Gastroesophageal sphincter (tissue), 4 donors: ENCODE measurements at regions not wholly inside any gene's neighbourhood (a gene's known extent, or its start where the extent isn't known, plus 50 kb on each side); places are given as distances from the start of the nearest gene placed in this dataset.

Experiments used
- ATAC-seq: fragments of 150-250 bp; one replicate; pipeline ENCODE4 v1.9.1; 2016; ENCODE audit warnings: mild to moderate bottlenecking, moderate library complexity
- H3K27ac ChIP-seq, 4 donors: fragments of 200-600 bp; sonication (generic) in 3 of 4; 1 replicate in 3 of 4; 2 replicates in 1 of 4; pipeline ENCODE4 v1.5.1; 2016 to 2019
- H3K27me3 ChIP-seq: fragments of 200-600 bp; sonication (generic); one replicate; pipeline ENCODE4 v1.5.1; 2019
- H3K36me3 ChIP-seq, 2 donors: fragments of 200-600 bp; sonication (generic); one replicate each; pipeline ENCODE4 v1.5.1; 2019; ENCODE audit warnings: control low read depth in 1 of 2
- H3K4me1 ChIP-seq, 3 donors: fragments of 200-600 bp; sonication (generic); 1 replicate in 2 of 3; 2 replicates in 1 of 3; pipeline ENCODE4 v1.5.1; 2016 to 2019; ENCODE audit warnings: control low read depth in 2 of 3
- H3K4me3 ChIP-seq, 2 donors: fragments of 200-600 bp; sonication (generic); one replicate each; pipeline ENCODE4 v1.5.1; 2019; ENCODE audit warnings: mild to moderate bottlenecking in 1 of 2, moderate library complexity in 1 of 2
- H3K9me3 ChIP-seq, 3 donors: fragments of 200-600 bp; sonication (generic); one replicate each; pipeline ENCODE4 v1.5.1; 2017 to 2019; ENCODE audit warnings: control low read depth in 2 of 3
- EP300 ChIP-seq: sonication (generic); formaldehyde crosslinking; IDR thresholded peaks from one replicate; pipeline ENCODE4 v1.6.1; 2017; ENCODE audit warnings: antibody characterized with exemption, mild to moderate bottlenecking
- POLR2A ChIP-seq, 2 donors: fragments of 450-650 bp; IDR thresholded peaks; one replicate each; pipeline ENCODE4 v1.6.1; 2017; ENCODE audit warnings: antibody characterized with exemption in 2 of 2, mild to moderate bottlenecking in 2 of 2, moderate library complexity in 1 of 2
- POLR2AphosphoS5 ChIP-seq: sonication (generic); formaldehyde crosslinking; IDR thresholded peaks from one replicate; pipeline ENCODE4 v1.6.1; 2017; ENCODE audit warnings: antibody characterized with exemption
- WGBS, 2 donors: methylation state at CpG; one replicate each; pipeline ENCODE4 v1.1.5; 2018; ENCODE audit warnings: low coverage in 1 of 2; 5-methylcytosine and 5-hydroxymethylcytosine counted together
- TF ChIP-seq, protein P1 (sequence below), 4 experiments: fragments of 200-600 bp in 2 of 4; fragments of 450-650 bp in 2 of 4; sonication (generic) in 1 of 4; IDR thresholded peaks; one replicate each; pipeline ENCODE4 v1.5.1; 2017 to 2019; ENCODE audit warnings: antibody characterized with exemption in 4 of 4, mild to moderate bottlenecking in 2 of 4, moderate library complexity in 2 of 4

GRCh38 chr5:2136728-2137333, 254.1 kb upstream of the IRX4 start:
- TF ChIP-seq, protein P1, sequence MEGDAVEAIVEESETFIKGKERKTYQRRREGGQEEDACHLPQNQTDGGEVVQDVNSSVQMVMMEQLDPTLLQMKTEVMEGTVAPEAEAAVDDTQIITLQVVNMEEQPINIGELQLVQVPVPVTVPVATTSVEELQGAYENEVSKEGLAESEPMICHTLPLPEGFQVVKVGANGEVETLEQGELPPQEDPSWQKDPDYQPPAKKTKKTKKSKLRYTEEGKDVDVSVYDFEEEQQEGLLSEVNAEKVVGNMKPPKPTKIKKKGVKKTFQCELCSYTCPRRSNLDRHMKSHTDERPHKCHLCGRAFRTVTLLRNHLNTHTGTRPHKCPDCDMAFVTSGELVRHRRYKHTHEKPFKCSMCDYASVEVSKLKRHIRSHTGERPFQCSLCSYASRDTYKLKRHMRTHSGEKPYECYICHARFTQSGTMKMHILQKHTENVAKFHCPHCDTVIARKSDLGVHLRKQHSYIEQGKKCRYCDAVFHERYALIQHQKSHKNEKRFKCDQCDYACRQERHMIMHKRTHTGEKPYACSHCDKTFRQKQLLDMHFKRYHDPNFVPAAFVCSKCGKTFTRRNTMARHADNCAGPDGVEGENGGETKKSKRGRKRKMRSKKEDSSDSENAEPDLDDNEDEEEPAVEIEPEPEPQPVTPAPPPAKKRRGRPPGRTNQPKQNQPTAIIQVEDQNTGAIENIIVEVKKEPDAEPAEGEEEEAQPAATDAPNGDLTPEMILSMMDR (IDR thresholded peaks at IDR 0.05) = no peak
- TF ChIP-seq POLR2A (IDR thresholded peaks at IDR 0.05) (no peak), POLR2AphosphoS5 (no peak), EP300 (no peak)
- Histone ChIP-seq H3K27me3 (peaks cover 45% of the 10 kb centered on the region), H3K4me3 (no peak overlapping the region), H3K27ac (no peak overlapping the region), H3K4me1 (no peaks in the 10 kb centered on the region), H3K9me3 (no peaks in the 10 kb centered on the region), H3K36me3 (no peaks in the 10 kb centered on the region)
- no peak for ATAC-seq
- WGBS, 2 donors = 86 to 88% methylated on average over 25 to 31 of the region's 44 CpGs

DNA sequence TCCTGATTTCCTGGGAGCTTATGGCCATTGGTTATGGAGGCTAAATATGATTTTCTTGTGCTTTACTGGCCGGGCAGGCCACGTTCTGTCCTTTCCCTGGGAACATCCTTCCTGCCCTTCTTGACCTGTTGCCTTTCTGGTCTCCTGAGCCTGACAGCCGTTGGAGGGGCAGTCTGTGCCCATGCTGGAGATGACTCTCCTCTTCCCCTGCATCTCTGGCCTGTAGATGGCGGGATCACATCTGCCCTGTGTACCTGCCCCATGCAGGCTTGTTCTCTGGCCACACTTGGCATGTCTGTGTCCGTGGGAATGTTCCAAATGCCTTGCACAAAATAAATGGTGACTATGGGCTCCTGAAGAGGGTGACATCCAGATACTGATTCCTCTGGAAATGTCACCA, 253.1 kb upstream of the IRX4 start:
- 67% methylated on average over 2 of the region's 5 CpGs; no CpG with 5 or more reads in 1 of the 2 donors for WGBS, 2 donors
- peaks cover 37% of the 10 kb centered on the region for H3K27me3 ChIP-seq

DNA sequence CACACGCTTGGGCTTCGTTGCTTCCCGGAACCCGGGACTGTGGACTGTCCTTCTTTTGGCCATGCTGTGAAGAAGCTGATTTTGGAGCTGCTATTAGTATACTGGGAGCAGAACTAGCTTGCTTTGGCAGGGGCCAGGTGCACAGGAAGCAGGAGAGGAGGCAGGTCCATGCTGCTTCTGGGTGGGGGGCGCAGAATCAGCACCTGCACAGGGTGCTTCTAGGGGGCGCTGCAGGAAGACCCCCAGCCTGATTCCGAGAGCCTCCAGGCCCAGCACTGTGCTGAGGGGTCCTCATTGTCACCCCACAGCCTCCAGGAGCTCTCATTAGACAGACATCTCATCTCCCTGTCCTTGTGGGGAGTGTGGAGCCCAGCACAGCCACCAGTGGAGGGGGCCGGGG, 252.6 kb upstream of the IRX4 start:
- TF ChIP-seq, protein P1 (IDR thresholded peaks at IDR 0.05) = no peak
- no peak for TF ChIP-seq EP300
- TF ChIP-seq POLR2A (IDR thresholded peaks at IDR 0.05) = no peak
- TF ChIP-seq POLR2AphosphoS5 = no peak
- WGBS, 2 donors = 70 to 100% methylated on average over 1 to 3 of the region's 8 CpGs
- peaks cover 33% of the 10 kb centered on the region for H3K27me3 ChIP-seq
- H3K4me1 ChIP-seq = no peaks in the 10 kb centered on the region
- ATAC-seq = no peak
- no peak overlapping the region for H3K4me3 ChIP-seq
- no peak overlapping the region for H3K27ac ChIP-seq
- H3K36me3 ChIP-seq = no peaks in the 10 kb centered on the region
- H3K9me3 ChIP-seq = no peaks in the 10 kb centered on the region

More for the DNA sequence above, 253.1 kb upstream of the IRX4 start:
- H3K4me1 ChIP-seq = no peaks in the 10 kb centered on the region
- no peak for TF ChIP-seq POLR2AphosphoS5
- no peak for TF ChIP-seq EP300
- no peak for TF ChIP-seq POLR2A (IDR thresholded peaks at IDR 0.05)
- TF ChIP-seq, protein P1 (IDR thresholded peaks at IDR 0.05) = no peak
- no peaks in the 10 kb centered on the region for H3K9me3 ChIP-seq
- no peak overlapping the region for H3K4me3 ChIP-seq
- no peak overlapping the region for H3K27ac ChIP-seq
- no peak for ATAC-seq
- no peaks in the 10 kb centered on the region for H3K36me3 ChIP-seq

GRCh38 chr5:2134543-2135292, 252.0 kb upstream of the IRX4 start:
- Histone ChIP-seq H3K36me3 (no peaks in the 10 kb centered on the region), H3K9me3 (no peaks in the 10 kb centered on the region), H3K4me3 (no peak overlapping the region), H3K4me1 (peaks cover 0 to 1% (median 0%) of the 10 kb centered on the region in 3 donors), H3K27me3 (peaks cover 31% of the 10 kb centered on the region), H3K27ac (no peak overlapping the region)
- no peak for TF ChIP-seq POLR2AphosphoS5
- TF ChIP-seq POLR2A (IDR thresholded peaks at IDR 0.05) = no peak
- TF ChIP-seq EP300 = no peak
- TF ChIP-seq, protein P1 (IDR thresholded peaks at IDR 0.05) = no peak
- ATAC-seq = no peak
- 59 to 62% methylated on average over 13 to 15 of the region's 19 CpGs for WGBS, 2 donors

- no peaks in the 10 kb centered on the region for H3K36me3 ChIP-seq
- no peak for ATAC-seq
- no peak overlapping the region for H3K27ac ChIP-seq
- no peaks in the 10 kb centered on the region for H3K9me3 ChIP-seq
- peaks cover 34% of the 10 kb centered on the region for H3K27me3 ChIP-seq
- 92% methylated on average over 2 of the region's 6 CpGs; no CpG with 5 or more reads in 1 of the 2 donors for WGBS, 2 donors
- H3K4me1 ChIP-seq = peaks cover 0 to 6% (median 0%) of the 10 kb centered on the region in 3 donors
- no peak overlapping the region for H3K4me3 ChIP-seq
- TF ChIP-seq, protein P1 (IDR thresholded peaks at IDR 0.05) = no peak
- TF ChIP-seq POLR2A (IDR thresholded peaks at IDR 0.05) = no peak
- no peak for TF ChIP-seq EP300
These were observed 251.2 kb upstream of the IRX4 start for GRCh38 chr5:2133936-2134335.
